ENCODE measurements at regions not wholly inside any gene's neighbourhood (a gene's known extent, or its start where the extent isn't known, plus 50 kb on each side); places are given as distances from the start of the nearest gene placed in this dataset.

- no peak for DNase-seq
These were observed 176.9 kb upstream of the GGTLC1 start for GRCh38 chr20:24165301-24166122.

- DNase-seq: no peak
These were observed 175.8 kb upstream of the GGTLC1 start for GRCh38 chr20:24164360-24164759.

- DNase-seq: no peak
These were observed 174.9 kb upstream of the GGTLC1 start for GRCh38 chr20:24163506-24163905.

- DNase-seq: peak; percentile 8
These were observed 172.1 kb upstream of the GGTLC1 start for GRCh38 chr20:24160563-24161281.

- DNase-seq: no peak
These were observed 169.7 kb upstream of the GGTLC1 start for GRCh38 chr20:24158281-24158680.

GRCh38 chr20:24157213-24157612 lies 168.6 kb upstream of the GGTLC1 start:
- no peak for DNase-seq

- DNase-seq: no peak
These were observed 164.8 kb upstream of the GGTLC1 start for GRCh38 chr20:24153101-24154040.

GRCh38 chr20:24151621-24152294 lies 163.2 kb upstream of the GGTLC1 start:
- no peak for DNase-seq

GRCh38 chr20:24150406-24150805 lies 161.8 kb upstream of the GGTLC1 start:
- no peak for DNase-seq

- DNase-seq: no peak
These were observed 161.3 kb upstream of the GGTLC1 start for GRCh38 chr20:24149881-24150307.

GRCh38 chr20:24149175-24149574 lies 160.6 kb upstream of the GGTLC1 start:
- DNase-seq: no peak

- no peak for DNase-seq
These were observed 159.8 kb upstream of the GGTLC1 start for GRCh38 chr20:24148372-24148771.

- DNase-seq: no peak
These were observed 159.4 kb upstream of the GGTLC1 start for GRCh38 chr20:24147961-24148360.

GRCh38 chr20:24147479-24147878 lies 158.9 kb upstream of the GGTLC1 start:
- DNase-seq: no peak

- no peak for DNase-seq
These were observed 157.7 kb upstream of the GGTLC1 start for GRCh38 chr20:24146231-24146634.

- no peak for DNase-seq
These were observed 155.8 kb upstream of the GGTLC1 start for GRCh38 chr20:24144371-24144770.

GRCh38 chr20:24141111-24141510 lies 152.5 kb upstream of the GGTLC1 start:
- no peak for DNase-seq

- no peak for DNase-seq
These were observed 151.3 kb upstream of the GGTLC1 start for GRCh38 chr20:24139846-24140245.

GRCh38 chr20:24138951-24139350 lies 150.4 kb upstream of the GGTLC1 start:
- no peak for DNase-seq

- no peak for DNase-seq
These were observed 149.7 kb upstream of the GGTLC1 start for GRCh38 chr20:24138196-24138857.

- DNase-seq: no peak
These were observed 148.2 kb upstream of the GGTLC1 start for GRCh38 chr20:24136659-24137246.

GRCh38 chr20:24135781-24136180 lies 147.2 kb upstream of the GGTLC1 start:
- DNase-seq: no peak

Data from COR-L47 (cell line).